RCC 7860 (cell line): ENCODE measurements at regions not wholly inside any gene's neighbourhood (a gene's known extent, or its start where the extent isn't known, plus 50 kb on each side); places are given as distances from the start of the nearest gene placed in this dataset.

Source experiments
- DNase-seq: peaks from one replicate; pipeline ENCODE4 v3.0.0-alpha.2; 2015; ENCODE audit warnings: low spot score
- FAIRE-seq: peaks from 2 replicates; lab custom pipeline; 2012; peaks lifted over from hg19 to GRCh38; lab: Jason Lieb, UNC

- DNase-seq (no peak), FAIRE-seq (no peak)
These were observed 135.5 kb upstream of the COL8A1 start for GRCh38 chr3:99502871-99503270.

- DNase-seq (no peak), FAIRE-seq (no peak)
These were observed 137.9 kb upstream of the COL8A1 start for GRCh38 chr3:99500485-99500884.

- peak; percentile 27 for DNase-seq
- peak; percentile 69 for FAIRE-seq
These were observed 138.9 kb upstream of the COL8A1 start for GRCh38 chr3:99499235-99500158.

GRCh38 chr3:99498550-99499234 lies 139.7 kb upstream of the COL8A1 start:
- DNase-seq = no peak

GRCh38 chr3:99487894-99488293 lies 150.5 kb upstream of the COL8A1 start:
- no peak for FAIRE-seq

More at GRCh38 chr3:99498550-99499234, 139.7 kb upstream of the COL8A1 start:
- no peak for FAIRE-seq

GRCh38 chr3:99485286-99485685 lies 153.1 kb upstream of the COL8A1 start:
- DNase-seq (no peak), FAIRE-seq (no peak)

More at GRCh38 chr3:99487894-99488293, 150.5 kb upstream of the COL8A1 start:
- DNase-seq = no peak

GRCh38 chr3:99484871-99485270 lies 153.5 kb upstream of the COL8A1 start:
- FAIRE-seq = no peak

GRCh38 chr3:99483841-99484240 lies 154.6 kb upstream of the COL8A1 start:
- DNase-seq = no peak
- no peak for FAIRE-seq

More at GRCh38 chr3:99484871-99485270, 153.5 kb upstream of the COL8A1 start:
- no peak for DNase-seq

GRCh38 chr3:99482191-99482590 lies 156.2 kb upstream of the COL8A1 start:
- DNase-seq = no peak
- no peak for FAIRE-seq

- FAIRE-seq = no peak
- DNase-seq = no peak
These were observed 156.8 kb upstream of the COL8A1 start for GRCh38 chr3:99481561-99481960.

GRCh38 chr3:99479768-99480167 lies 158.6 kb upstream of the COL8A1 start:
- FAIRE-seq (no peak), DNase-seq (no peak)

GRCh38 chr3:99477650-99478049 lies 160.7 kb upstream of the COL8A1 start:
- FAIRE-seq (peak; percentile 42), DNase-seq (no peak)

GRCh38 chr3:99475229-99475628 lies 163.2 kb upstream of the COL8A1 start:
- FAIRE-seq (peak; percentile 15), DNase-seq (no peak)

GRCh38 chr3:99474776-99475175 lies 163.6 kb upstream of the COL8A1 start:
- no peak for DNase-seq

GRCh38 chr3:99473321-99473751 lies 165.1 kb upstream of the COL8A1 start:
- FAIRE-seq = no peak
- no peak for DNase-seq

More at GRCh38 chr3:99474776-99475175, 163.6 kb upstream of the COL8A1 start:
- no peak for FAIRE-seq

GRCh38 chr3:99472385-99472784 lies 166.0 kb upstream of the COL8A1 start:
- no peak for FAIRE-seq
- DNase-seq = no peak

GRCh38 chr3:99471353-99472323 lies 166.8 kb upstream of the COL8A1 start:
- no peak for DNase-seq
- FAIRE-seq = no peak

- DNase-seq (no peak), FAIRE-seq (no peak)
These were observed 167.6 kb upstream of the COL8A1 start for GRCh38 chr3:99470841-99471240.

- FAIRE-seq (no peak), DNase-seq (no peak)
These were observed 169.5 kb upstream of the COL8A1 start for GRCh38 chr3:99468918-99469317.

- no peak for FAIRE-seq
- no peak for DNase-seq
These were observed 171.0 kb upstream of the COL8A1 start for GRCh38 chr3:99467420-99467819.

GRCh38 chr3:99466331-99466730 lies 172.1 kb upstream of the COL8A1 start:
- no peak for DNase-seq
- FAIRE-seq = no peak
